Naive thymus-derived CD4-positive, alpha-beta T cell (primary cell): ENCODE measurements at regions not wholly inside any gene's neighbourhood (a gene's known extent, or its start where the extent isn't known, plus 50 kb on each side); places are given as distances from the start of the nearest gene placed in this dataset.
A peak's percentile ranks its signal among the peaks of the same experiment; 100 is the strongest.

ENCODE experiments used
- ATAC-seq: fragments of 150-1000 bp; cut with Tn5 transposase; 2 replicates; pipeline ENCODE4 v1.10.0; 2021; ENCODE audit warnings: mild to moderate bottlenecking, moderate library complexity
- CTCF ChIA-PET: fragments of 350-600 bp; sonication (Branson Sonifier 250); formaldehyde crosslinking; loops from one replicate; lab custom pipeline; 2021; ENCODE audit warnings: antibody characterized with exemption; lab: Charles Lee
- POLR2A ChIA-PET: fragments of 350-600 bp; sonication (Branson Sonifier 250); formaldehyde crosslinking; loops from one replicate; lab custom pipeline; 2021; ENCODE audit warnings: antibody characterized with exemption, inconsistent platforms; lab: Charles Lee
- DNase-seq, 9 donors: peaks; one replicate each; pipeline versions ENCODE4 v3.0.0 to v3.0.0-alpha.2; 2020 to 2022; ENCODE audit warnings: mixed read lengths in 1 of 9
- H3K27ac ChIP-seq: one replicate; pipeline ENCODE4 v1.7.0; 2013; ENCODE audit warnings: mild to moderate bottlenecking, low read depth, low read length, moderate library complexity
- H3K27me3 ChIP-seq, 2 donors: one replicate each; pipeline ENCODE4 v1.7.0; 2013; ENCODE audit warnings: low read length in 2 of 2, mild to moderate bottlenecking in 2 of 2, moderate library complexity in 2 of 2; ENCODE audit not compliant: control insufficient read depth in 2 of 2, insufficient read depth in 2 of 2
- H3K36me3 ChIP-seq, 3 experiments: 1 replicate in 2 of 3; 2 replicates in 1 of 3; pipeline ENCODE4 v1.7.0; 2013; ENCODE audit warnings: low read length in 3 of 3, mild to moderate bottlenecking in 3 of 3, moderate library complexity in 1 of 3; ENCODE audit not compliant: insufficient read depth in 3 of 3, control insufficient read depth in 2 of 3
- H3K4me1 ChIP-seq, 2 donors: one replicate each; pipeline ENCODE4 v1.7.0; 2013; ENCODE audit warnings: low read length in 2 of 2, mild to moderate bottlenecking in 2 of 2, moderate library complexity in 1 of 2; ENCODE audit not compliant: control insufficient read depth in 2 of 2, insufficient read depth in 2 of 2
- H3K4me3 ChIP-seq: 2 replicates; pipeline ENCODE4 v1.7.0; 2013; ENCODE audit warnings: mild to moderate bottlenecking, low read length
- H3K9me3 ChIP-seq, 3 experiments: 1 replicate in 2 of 3; 2 replicates in 1 of 3; pipeline ENCODE4 v1.7.0; 2013; ENCODE audit warnings: low read length in 3 of 3; ENCODE audit not compliant: control insufficient read depth in 2 of 3
- H3K27ac Mint-ChIP-seq, 9 donors: one replicate each; pipeline ENCODE4 v1.8.0; 2020 to 2022; ENCODE audit warnings: mixed read lengths in 9 of 9, mild to moderate bottlenecking in 8 of 9, moderate library complexity in 5 of 9, inconsistent platforms in 2 of 9
- H3K27me3 Mint-ChIP-seq, 5 donors: one replicate each; pipeline ENCODE4 v1.8.0; 2021 to 2022; ENCODE audit warnings: mixed read lengths in 5 of 5, mild to moderate bottlenecking in 1 of 5
- H3K36me3 Mint-ChIP-seq, 5 donors: one replicate each; pipeline ENCODE4 v1.8.0; 2020 to 2022; ENCODE audit warnings: mixed read lengths in 5 of 5, mild to moderate bottlenecking in 3 of 5, inconsistent platforms in 1 of 5
- H3K4me1 Mint-ChIP-seq, 7 donors: one replicate each; pipeline ENCODE4 v1.8.0; 2020 to 2022; ENCODE audit warnings: mixed read lengths in 7 of 7, mild to moderate bottlenecking in 3 of 7, inconsistent platforms in 1 of 7
- H3K4me3 Mint-ChIP-seq, 10 donors: one replicate each; pipeline ENCODE4 v1.8.0; 2020 to 2022; ENCODE audit warnings: mild to moderate bottlenecking in 10 of 10, mixed read lengths in 10 of 10, moderate library complexity in 6 of 10, inconsistent platforms in 2 of 10
- H3K9me3 Mint-ChIP-seq, 11 donors: one replicate each; pipeline ENCODE4 v1.8.0; 2020 to 2022; ENCODE audit warnings: mixed read lengths in 11 of 11, mild to moderate bottlenecking in 4 of 11, inconsistent platforms in 1 of 11, moderate library complexity in 1 of 11
- intact Hi-C, 2 donors: fragments of 100-400 bp; cut with micrococcal nuclease; formaldehyde crosslinking; loops; one replicate each; pipeline ENCODE4 v1.15.1; 2023

GRCh38 chr7:45987521-45988290 lies 66.6 kb upstream of the IGFBP3 start:
- Mint-ChIP-seq H3K27me3 (peaks cover 0 to 3% (median 0%) of the 10 kb centered on the region in 5 donors), H3K36me3 (peaks cover 0 to 48% (median 5%) of the 10 kb centered on the region in 5 donors), H3K27ac (no peak overlapping the region), H3K4me3 (peak overlapping the region in 1 of 10 donors; percentile 27), H3K4me1 (no peaks in the 10 kb centered on the region), H3K9me3 (peaks cover 0 to 8% (median 3%) of the 10 kb centered on the region in 11 donors)
- Histone ChIP-seq H3K9me3 (no peaks in the 10 kb centered on the region), H3K36me3 (no peaks in the 10 kb centered on the region), H3K27ac (no peak overlapping the region), H3K27me3 (no peaks in the 10 kb centered on the region), H3K4me1 (no peaks in the 10 kb centered on the region), H3K4me3 (no peak overlapping the region)
- DNase-seq (no peak), ATAC-seq (no peak)
- ChIA-PET POLR2A (no interaction called here), CTCF (no interaction called here)
- intact Hi-C loops: no loop called here

DNA sequence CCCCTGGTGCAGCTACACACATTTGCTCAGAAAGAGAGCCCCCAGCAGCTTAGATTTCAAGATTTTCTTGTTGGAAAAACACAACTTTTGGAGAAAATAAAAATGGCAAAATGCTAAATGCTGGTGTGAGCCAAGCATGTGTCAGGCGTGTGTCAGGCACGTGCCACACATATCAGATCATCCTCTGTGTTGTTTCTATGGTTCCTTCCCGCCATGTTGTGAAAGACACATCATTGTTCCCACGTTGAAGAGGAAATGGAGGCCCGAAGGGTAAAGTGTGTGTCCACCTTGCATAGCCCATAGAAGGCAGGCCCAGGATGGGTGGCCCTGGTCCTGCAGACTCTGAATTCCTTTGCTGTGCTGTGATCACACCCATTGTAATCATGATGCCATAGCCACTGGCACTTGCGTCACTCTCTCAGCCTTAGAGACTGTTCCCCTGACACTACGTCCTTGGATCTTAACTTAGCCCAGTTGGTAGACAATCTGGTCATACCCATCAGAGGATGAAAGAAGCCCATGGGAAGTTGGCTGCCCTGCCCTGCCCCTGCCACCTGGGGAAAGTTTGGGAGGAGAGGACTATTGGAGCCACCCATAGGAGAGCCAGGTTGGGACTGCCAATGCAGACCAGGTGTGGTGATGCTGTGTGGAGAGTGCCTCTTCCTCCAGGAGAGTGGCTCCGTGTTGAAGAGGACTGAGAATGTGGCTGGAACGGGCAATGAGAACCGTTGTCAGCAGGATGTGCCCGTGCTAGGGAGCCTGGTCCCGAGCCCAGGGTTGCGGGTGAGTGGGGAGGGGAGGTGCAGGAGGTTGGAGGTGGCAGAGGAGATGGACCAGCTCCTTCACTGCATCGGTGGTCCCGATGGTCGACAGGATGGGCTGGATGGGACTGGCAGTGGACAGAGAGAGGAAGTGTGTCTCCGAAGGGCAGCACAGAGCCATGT lies 65.6 kb upstream of the IGFBP3 start:
- Histone ChIP-seq H3K27me3 (no peaks in the 10 kb centered on the region), H3K36me3 (no peaks in the 10 kb centered on the region), H3K9me3 (no peaks in the 10 kb centered on the region), H3K27ac (no peak overlapping the region), H3K4me3 (no peak overlapping the region), H3K4me1 (no peaks in the 10 kb centered on the region)
- POLR2A ChIA-PET: no interaction called here
- ATAC-seq (no peak), DNase-seq (no peak)
- Mint-ChIP-seq H3K36me3 (peaks cover 0 to 44% (median 8%) of the 10 kb centered on the region in 5 donors), H3K4me3 (no peak overlapping the region), H3K4me1 (no peaks in the 10 kb centered on the region), H3K27ac (no peak overlapping the region), H3K27me3 (peaks cover 0 to 3% (median 0%) of the 10 kb centered on the region in 5 donors), H3K9me3 (peaks cover 0 to 4% (median 0%) of the 10 kb centered on the region in 11 donors)
- intact Hi-C loops: no loop called here
- CTCF ChIA-PET: no interaction called here

DNA sequence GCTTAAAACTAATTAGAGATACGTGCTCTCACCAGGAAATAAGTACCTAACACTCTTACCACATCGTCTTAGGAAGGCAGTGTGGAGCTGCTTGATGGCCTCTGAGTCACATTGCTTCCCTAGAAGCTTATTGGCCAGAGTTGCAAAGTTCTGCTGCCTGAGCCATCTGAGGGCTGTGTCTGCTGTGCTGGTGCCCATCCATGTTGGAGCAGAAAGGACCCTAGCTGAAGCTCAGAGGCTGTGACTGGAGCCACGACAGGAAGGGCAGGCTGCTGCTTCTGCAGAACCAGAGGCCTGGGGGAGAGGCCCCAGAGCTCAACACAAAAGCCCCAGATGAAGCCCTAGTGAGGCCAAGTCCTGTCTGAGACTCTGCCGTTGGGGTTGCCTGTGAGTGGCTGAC lies 64.8 kb upstream of the IGFBP3 start:
- intact Hi-C loops: no loop called here
- ATAC-seq: no peak
- ChIA-PET POLR2A (no interaction called here), CTCF (no interaction called here)
- H3K36me3 Mint-ChIP-seq: peaks cover 0 to 43% (median 8%) of the 10 kb centered on the region in 5 donors
- H3K9me3 ChIP-seq: no peaks in the 10 kb centered on the region
- H3K27me3 Mint-ChIP-seq: peaks cover 0 to 3% (median 0%) of the 10 kb centered on the region in 5 donors
- H3K27ac ChIP-seq: no peak overlapping the region
- H3K4me1 ChIP-seq: no peaks in the 10 kb centered on the region
- peaks cover 0 to 2% (median 0%) of the 10 kb centered on the region in 11 donors for H3K9me3 Mint-ChIP-seq
- H3K4me3 ChIP-seq: no peak overlapping the region
- H3K36me3 ChIP-seq: no peaks in the 10 kb centered on the region
- no peak overlapping the region for H3K4me3 Mint-ChIP-seq
- no peak overlapping the region for H3K27ac Mint-ChIP-seq
- no peak for DNase-seq
- no peaks in the 10 kb centered on the region for H3K27me3 ChIP-seq
- H3K4me1 Mint-ChIP-seq: no peaks in the 10 kb centered on the region

- Mint-ChIP-seq H3K4me3 (no peak overlapping the region), H3K27me3 (peaks cover 0 to 3% (median 0%) of the 10 kb centered on the region in 5 donors), H3K4me1 (no peaks in the 10 kb centered on the region), H3K36me3 (peaks cover 0 to 43% (median 18%) of the 10 kb centered on the region in 5 donors), H3K9me3 (peaks cover 0 to 3% (median 0%) of the 10 kb centered on the region in 11 donors), H3K27ac (no peak overlapping the region)
- peaks cover 0 to 3% (median 0%) of the 10 kb centered on the region in 3 experiments for H3K36me3 ChIP-seq
- intact Hi-C loops: no loop called here
- POLR2A ChIA-PET: no interaction called here
- H3K9me3 ChIP-seq: no peaks in the 10 kb centered on the region
- no peaks in the 10 kb centered on the region for H3K27me3 ChIP-seq
- ATAC-seq (no peak), DNase-seq (no peak)
- CTCF ChIA-PET: no interaction called here
- H3K4me3 ChIP-seq: no peak overlapping the region
- no peaks in the 10 kb centered on the region for H3K4me1 ChIP-seq
- no peak overlapping the region for H3K27ac ChIP-seq
Observed at GRCh38 chr7:45984386-45985295, 63.6 kb upstream of the IGFBP3 start.

DNA sequence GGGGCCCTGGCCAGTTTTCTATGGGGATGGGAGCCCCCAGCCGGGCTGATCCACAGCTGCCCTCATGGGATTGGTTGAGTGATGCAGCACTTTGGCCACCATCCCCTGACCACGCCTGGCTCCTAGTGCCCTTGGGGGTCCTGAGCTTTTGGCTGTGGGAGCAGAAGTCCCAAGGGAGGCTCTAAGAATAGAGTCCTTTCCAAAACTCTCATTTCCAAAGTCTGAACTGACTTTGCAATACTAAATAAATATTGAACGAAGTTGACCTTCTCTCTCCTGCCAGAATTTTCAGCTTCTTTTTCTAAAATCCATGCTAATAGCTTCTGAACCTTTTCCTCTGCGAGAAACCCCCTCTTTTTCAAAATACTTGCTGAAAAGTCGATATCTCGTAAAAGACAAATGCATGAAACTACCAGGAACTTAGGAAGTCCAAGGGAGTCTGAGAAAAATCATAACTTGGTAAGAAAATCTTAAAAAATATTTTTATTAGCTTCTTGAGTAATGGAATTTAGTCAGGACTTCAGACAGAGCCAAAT lies 62.7 kb upstream of the IGFBP3 start:
- no peak overlapping the region for H3K27ac ChIP-seq

More for the DNA sequence above, 62.7 kb upstream of the IGFBP3 start:
- no peak for DNase-seq
- no peaks in the 10 kb centered on the region for H3K4me1 ChIP-seq
- POLR2A ChIA-PET: no interaction called here
- no peak overlapping the region for H3K4me3 Mint-ChIP-seq
- ATAC-seq: no peak
- CTCF ChIA-PET: no interaction called here
- peaks cover 0 to 4% (median 0%) of the 10 kb centered on the region in 11 donors for H3K9me3 Mint-ChIP-seq
- H3K4me3 ChIP-seq: no peak overlapping the region
- H3K27ac Mint-ChIP-seq: no peak overlapping the region
- H3K36me3 Mint-ChIP-seq: peaks cover 0 to 46% (median 24%) of the 10 kb centered on the region in 5 donors
- H3K27me3 ChIP-seq: no peaks in the 10 kb centered on the region
- H3K4me1 Mint-ChIP-seq: no peaks in the 10 kb centered on the region
- H3K27me3 Mint-ChIP-seq: peaks cover 0 to 3% (median 0%) of the 10 kb centered on the region in 5 donors
- no peaks in the 10 kb centered on the region for H3K9me3 ChIP-seq
- peaks cover 0 to 3% (median 0%) of the 10 kb centered on the region in 3 experiments for H3K36me3 ChIP-seq
- intact Hi-C loops: no loop called here
